ENCODE measurements at regions not wholly inside any gene's neighbourhood (a gene's known extent, or its start where the extent isn't known, plus 50 kb on each side); places are given as distances from the start of the nearest gene placed in this dataset.
"Not testable (repeated sequence)": the region's sequence is repeated elsewhere in the genome, so short reads cannot be mapped to it uniquely, and the experiment has no call there.

DNA sequence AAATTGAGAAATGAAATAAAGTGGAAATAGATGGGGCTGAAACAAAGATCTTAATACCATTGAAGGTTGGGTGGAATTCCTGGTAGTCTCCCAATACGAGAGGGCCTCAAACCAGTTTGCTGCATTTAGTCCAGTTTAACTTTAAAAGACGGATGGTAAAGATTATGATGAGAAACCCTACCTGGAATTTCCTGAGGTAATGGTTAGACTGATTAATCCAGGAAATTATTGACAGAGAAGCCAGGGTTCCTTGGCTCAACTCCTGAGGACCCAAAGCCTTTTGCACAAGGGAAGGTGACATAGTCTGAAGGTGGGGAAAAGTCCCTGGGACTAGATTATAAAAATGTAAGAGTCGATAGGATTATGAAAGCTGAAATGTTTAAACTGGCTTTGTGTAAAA is 133.2 kb upstream of the SLITRK5 start:
- DNase-seq (ENCODE audit: low spot score in 2 of 2) = no peak
- H3K27me3 ChIP-seq = no peaks in the 10 kb centered on the region
- 89 to 95% methylated on average over 3 of the region's 3 CpGs for WGBS, 2 donors
- H3K4me3 ChIP-seq = no peak overlapping the region
- H3K27ac ChIP-seq = no peak overlapping the region
- TF ChIP-seq EP300 (IDR thresholded peaks at IDR 0.05) = no peak
- H3K36me3 ChIP-seq = no peaks in the 10 kb centered on the region
- H3K9me3 ChIP-seq = no peaks in the 10 kb centered on the region
- H3K4me1 ChIP-seq = no peaks in the 10 kb centered on the region

DNA sequence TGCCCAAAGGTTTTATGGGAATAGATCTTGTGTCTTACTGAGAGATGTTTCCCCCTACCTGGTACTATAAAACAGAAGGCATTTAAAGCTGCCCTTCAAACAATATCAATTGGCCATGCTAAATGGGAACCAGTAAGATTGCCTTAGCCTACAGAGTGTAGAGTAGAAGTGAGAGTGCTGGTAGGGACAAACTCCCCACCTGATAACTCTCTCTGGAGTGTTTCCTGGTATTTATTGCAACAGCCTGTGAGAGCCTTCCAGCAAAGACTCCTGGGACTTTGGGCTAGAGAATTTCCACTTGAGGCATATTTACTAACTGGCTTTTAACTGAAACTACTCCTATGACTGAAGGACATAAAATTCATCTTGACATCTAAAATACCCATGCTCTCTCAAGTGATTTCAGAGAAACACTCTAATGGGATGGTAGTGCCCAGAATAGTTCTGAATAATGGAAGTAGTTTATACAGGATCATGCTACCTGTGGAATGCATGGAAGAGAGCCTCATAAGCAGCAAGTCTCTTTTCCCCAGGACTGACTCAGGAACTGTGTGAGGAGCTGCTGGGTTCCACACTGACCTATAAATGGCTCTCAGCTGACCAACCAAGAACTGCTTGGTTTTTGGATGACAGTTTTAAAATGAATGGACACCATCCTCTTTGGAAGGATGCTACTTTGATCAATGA is 132.7 kb upstream of the SLITRK5 start:
- TF ChIP-seq, protein P1, sequence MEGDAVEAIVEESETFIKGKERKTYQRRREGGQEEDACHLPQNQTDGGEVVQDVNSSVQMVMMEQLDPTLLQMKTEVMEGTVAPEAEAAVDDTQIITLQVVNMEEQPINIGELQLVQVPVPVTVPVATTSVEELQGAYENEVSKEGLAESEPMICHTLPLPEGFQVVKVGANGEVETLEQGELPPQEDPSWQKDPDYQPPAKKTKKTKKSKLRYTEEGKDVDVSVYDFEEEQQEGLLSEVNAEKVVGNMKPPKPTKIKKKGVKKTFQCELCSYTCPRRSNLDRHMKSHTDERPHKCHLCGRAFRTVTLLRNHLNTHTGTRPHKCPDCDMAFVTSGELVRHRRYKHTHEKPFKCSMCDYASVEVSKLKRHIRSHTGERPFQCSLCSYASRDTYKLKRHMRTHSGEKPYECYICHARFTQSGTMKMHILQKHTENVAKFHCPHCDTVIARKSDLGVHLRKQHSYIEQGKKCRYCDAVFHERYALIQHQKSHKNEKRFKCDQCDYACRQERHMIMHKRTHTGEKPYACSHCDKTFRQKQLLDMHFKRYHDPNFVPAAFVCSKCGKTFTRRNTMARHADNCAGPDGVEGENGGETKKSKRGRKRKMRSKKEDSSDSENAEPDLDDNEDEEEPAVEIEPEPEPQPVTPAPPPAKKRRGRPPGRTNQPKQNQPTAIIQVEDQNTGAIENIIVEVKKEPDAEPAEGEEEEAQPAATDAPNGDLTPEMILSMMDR (IDR thresholded peaks at IDR 0.05) = no peak
- Histone ChIP-seq H3K27ac (no peak overlapping the region), H3K4me1 (no peaks in the 10 kb centered on the region), H3K4me3 (no peak overlapping the region), H3K9me3 (no peaks in the 10 kb centered on the region), H3K36me3 (no peaks in the 10 kb centered on the region), H3K27me3 (no peaks in the 10 kb centered on the region)
- no peak for DNase-seq (ENCODE audit: low spot score in 2 of 2)

DNA sequence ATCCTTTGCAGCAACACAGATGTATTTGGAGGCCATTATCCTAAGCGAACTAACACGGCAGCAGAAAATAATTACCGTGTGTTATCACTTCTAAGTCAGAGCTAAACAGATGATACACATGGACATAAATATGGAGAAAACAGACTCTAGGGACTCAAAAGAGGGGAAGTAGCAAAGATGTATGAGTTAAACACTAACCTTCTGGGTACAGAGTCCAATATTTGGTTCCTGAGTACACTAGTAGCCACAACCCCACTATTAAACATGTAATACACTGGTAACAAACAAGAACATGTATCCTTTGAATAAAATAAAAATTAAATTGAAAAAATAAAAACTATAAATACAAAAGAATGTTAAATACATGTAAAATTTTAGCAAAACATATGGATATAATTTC is 118.0 kb upstream of the SLITRK5 start:
- no peak overlapping the region for H3K4me3 ChIP-seq

DNA sequence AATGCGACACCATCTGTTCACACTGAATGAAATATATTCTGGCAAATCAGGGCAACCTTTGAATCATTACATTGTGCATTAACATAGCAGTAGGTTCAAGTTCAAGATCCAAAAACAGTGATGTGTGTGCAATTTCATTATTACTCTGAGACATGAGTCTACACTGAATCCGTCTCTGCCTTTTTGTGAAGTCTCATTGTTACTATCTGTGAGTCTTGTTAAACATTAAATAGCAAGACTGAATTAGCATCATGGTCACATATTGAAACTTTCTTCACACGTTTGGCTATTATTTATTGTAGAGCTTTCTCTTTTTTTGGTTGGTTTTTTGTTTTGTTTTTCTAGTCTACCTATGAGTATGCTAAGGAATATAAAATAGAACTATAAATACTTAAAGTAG is 117.1 kb upstream of the SLITRK5 start:
- no peak for DNase-seq (ENCODE audit: low spot score in 2 of 2)
- TF ChIP-seq EP300 (IDR thresholded peaks at IDR 0.05) = no peak
- no peak for TF ChIP-seq POLR2A (IDR thresholded peaks at IDR 0.05)
- TF ChIP-seq, protein P1 (IDR thresholded peaks at IDR 0.05) = no peak
- no peaks in the 10 kb centered on the region for H3K4me1 ChIP-seq
- H3K27me3 ChIP-seq = no peaks in the 10 kb centered on the region
- no peaks in the 10 kb centered on the region for H3K36me3 ChIP-seq
- 59 to 70% methylated on average over 3 of the region's 3 CpGs for WGBS, 2 donors
- H3K4me3 ChIP-seq = no peak overlapping the region
- no peak overlapping the region for H3K27ac ChIP-seq
- H3K9me3 ChIP-seq = no peaks in the 10 kb centered on the region

More for the DNA sequence above, 118.0 kb upstream of the SLITRK5 start:
- WGBS, 2 donors = 80 to 84% methylated on average over 3 of the region's 3 CpGs
- no peak overlapping the region for H3K27ac ChIP-seq
- H3K4me1 ChIP-seq = no peaks in the 10 kb centered on the region
- H3K27me3 ChIP-seq = no peaks in the 10 kb centered on the region
- no peak for DNase-seq (ENCODE audit: low spot score in 2 of 2)
- no peaks in the 10 kb centered on the region for H3K9me3 ChIP-seq
- TF ChIP-seq EP300 (IDR thresholded peaks at IDR 0.05) = no peak
- TF ChIP-seq, protein P1 (IDR thresholded peaks at IDR 0.05) = no peak
- TF ChIP-seq POLR2A (IDR thresholded peaks at IDR 0.05) = no peak
- H3K36me3 ChIP-seq = no peaks in the 10 kb centered on the region

DNA sequence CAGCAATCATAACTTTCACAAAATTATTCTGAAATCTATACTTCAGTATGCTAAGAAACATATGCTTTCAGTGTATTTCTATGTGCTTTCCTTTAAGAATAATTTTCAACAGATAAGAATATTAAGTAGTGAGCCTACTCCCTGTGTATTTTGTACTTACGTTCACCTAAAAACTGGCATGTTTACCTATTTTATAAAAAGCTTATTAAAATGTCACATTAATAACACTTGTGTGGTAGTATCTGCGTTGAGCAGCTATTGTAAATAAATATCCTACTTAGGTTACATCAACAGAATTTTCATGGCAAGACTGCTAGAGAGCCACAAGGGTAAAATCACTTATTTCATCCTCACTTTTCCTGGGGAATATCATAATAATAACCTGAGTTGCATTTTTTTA is 113.4 kb upstream of the SLITRK5 start:
- no peaks in the 10 kb centered on the region for H3K4me1 ChIP-seq
- TF ChIP-seq EP300 (IDR thresholded peaks at IDR 0.05) (no peak), POLR2A (IDR thresholded peaks at IDR 0.05) (no peak)
- TF ChIP-seq, protein P1 (IDR thresholded peaks at IDR 0.05) = no peak
- no peaks in the 10 kb centered on the region for H3K27me3 ChIP-seq
- no peak overlapping the region for H3K4me3 ChIP-seq
- H3K36me3 ChIP-seq = no peaks in the 10 kb centered on the region
- 75 to 78% methylated on average over 2 of the region's 2 CpGs for WGBS, 2 donors
- no peak overlapping the region for H3K27ac ChIP-seq
- H3K9me3 ChIP-seq = peaks cover 0 to 5% (median 0%) of the 10 kb centered on the region in 4 donors
- no peak for DNase-seq (ENCODE audit: low spot score in 2 of 2)

DNA sequence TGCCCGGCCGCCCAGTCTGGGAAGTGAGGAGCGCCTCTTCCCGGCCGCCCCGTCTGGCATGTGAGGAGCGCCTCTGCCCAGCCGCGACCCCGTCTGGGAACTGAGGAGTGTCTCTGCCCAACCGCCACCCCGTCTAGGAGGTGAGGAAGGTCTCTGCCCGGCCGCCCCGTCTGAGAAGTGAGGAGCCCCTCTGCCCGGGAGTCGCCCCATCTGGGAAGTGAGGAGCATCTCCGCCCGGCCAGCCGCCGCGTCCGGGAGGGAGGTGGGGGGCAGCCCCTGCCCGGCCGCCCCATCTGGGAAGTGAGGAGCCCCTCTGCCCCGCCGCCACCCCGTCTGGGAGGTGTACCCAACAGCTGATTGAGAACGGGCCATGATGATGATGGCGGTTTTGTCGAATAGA is 109.6 kb upstream of the SLITRK5 start:
- not testable (repeated sequence) for H3K27ac ChIP-seq; H3K4me1 ChIP-seq; H3K27me3 ChIP-seq; H3K36me3 ChIP-seq; DNase-seq (ENCODE audit: low spot score in 2 of 2); H3K4me3 ChIP-seq
- 94 to 98% methylated on average over 24 to 25 of the region's 31 CpGs for WGBS, 2 donors
- H3K9me3 ChIP-seq = peaks cover 0 to 20% (median 0%) of the 10 kb centered on the region in 4 donors
